ENCODE measurements at regions not wholly inside any gene's neighbourhood (a gene's known extent, or its start where the extent isn't known, plus 50 kb on each side); places are given as distances from the start of the nearest gene placed in this dataset.

DNA sequence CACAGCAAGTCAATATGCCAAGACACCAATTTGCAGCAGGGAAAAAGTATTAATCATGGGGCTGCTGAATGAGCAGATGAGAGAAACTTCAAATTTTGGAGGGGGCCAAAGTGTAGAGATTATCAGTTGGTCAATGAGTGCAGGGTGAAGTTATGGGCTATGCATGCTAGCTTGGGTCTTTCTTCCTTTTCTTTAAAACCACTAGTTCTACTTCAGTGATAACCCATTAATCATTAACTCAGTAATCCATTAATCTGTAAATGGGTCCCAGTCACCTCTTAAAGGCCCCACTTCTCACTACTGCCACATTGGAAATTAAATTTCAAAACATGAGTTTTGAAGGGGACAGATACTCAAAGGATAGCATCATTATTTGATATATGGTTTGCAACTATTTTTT lies 688.6 kb upstream of the ADGRL4 start:
- Histone ChIP-seq H3K9me3 (ENCODE audit: insufficient read depth, low read depth, low read length) (no peaks in the 10 kb centered on the region), H3K9ac (ENCODE audit: low read depth, low read length) (no peak overlapping the region), H3K4me1 (ENCODE audit: insufficient read depth, low read length) (no peaks in the 10 kb centered on the region; the same call in 1 of the 2 replicates), H3K4me3 (ENCODE audit: low read length) (no peak overlapping the region), H3K27ac (ENCODE audit: low read length) (no peak overlapping the region), H3K27me3 (ENCODE audit: insufficient read depth, low read length) (no peaks in the 10 kb centered on the region), H3K36me3 (ENCODE audit: insufficient read depth, low read depth, low read length) (no peaks in the 10 kb centered on the region)

DNA sequence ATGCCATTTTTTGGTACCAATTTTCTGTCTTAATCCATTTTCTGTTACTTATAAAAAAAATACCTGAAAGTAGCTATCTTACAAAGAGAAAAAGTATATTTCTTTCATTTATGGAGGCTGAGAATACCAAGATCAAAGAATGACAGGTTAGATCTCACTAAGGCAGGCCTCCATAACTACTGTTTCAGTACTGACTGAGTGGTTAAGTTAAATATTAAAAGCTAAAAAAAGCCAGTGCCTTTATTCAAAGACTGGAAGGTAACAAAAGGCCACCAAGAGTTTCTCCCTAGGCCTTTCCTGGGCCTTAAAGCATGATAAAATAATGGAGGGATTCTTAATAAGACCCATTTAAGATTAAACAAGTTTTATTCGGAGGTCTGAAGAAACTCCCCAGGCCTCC lies 687.7 kb upstream of the ADGRL4 start:
- Histone ChIP-seq H3K27me3 (ENCODE audit: insufficient read depth, low read length) (no peaks in the 10 kb centered on the region), H3K4me3 (ENCODE audit: low read length) (no peak overlapping the region), H3K4me1 (ENCODE audit: insufficient read depth, low read length) (no peaks in the 10 kb centered on the region; the same call in 1 of the 2 replicates), H3K9ac (ENCODE audit: low read depth, low read length) (no peak overlapping the region), H3K9me3 (ENCODE audit: insufficient read depth, low read depth, low read length) (no peaks in the 10 kb centered on the region), H3K27ac (ENCODE audit: low read length) (no peak overlapping the region), H3K36me3 (ENCODE audit: insufficient read depth, low read depth, low read length) (no peaks in the 10 kb centered on the region)

DNA sequence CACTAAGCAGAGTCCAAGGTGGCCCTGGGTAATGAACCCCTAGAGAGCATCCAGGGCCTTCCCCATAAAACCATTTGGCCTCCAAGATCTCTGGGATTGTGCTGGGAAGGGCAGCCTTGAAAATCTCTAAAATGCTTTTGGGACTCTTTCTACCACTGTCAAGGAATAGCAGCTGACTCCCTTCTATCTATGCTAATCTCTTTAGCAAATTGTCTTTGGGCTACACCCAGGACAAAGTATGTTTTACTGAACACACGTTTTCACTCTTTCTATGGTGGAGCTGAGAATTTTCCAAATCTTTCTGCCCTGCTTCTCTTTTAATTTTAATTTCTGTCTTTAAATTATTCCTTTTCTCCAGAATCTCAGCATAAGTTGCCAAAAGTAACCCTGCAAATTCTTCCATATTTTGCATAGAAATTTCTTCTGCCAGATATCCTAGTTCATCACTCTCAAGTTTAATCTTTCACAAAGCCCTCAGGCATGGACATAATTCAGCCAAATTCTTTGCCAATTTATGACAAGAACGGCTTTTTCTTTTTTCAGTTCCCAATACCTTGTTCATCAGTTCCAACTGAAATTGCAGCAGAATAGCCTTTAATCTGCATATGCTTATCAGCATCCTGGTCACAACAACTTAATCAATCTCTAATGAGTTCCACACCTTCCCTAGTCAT lies 687.0 kb upstream of the ADGRL4 start:
- no peak overlapping the region for H3K4me3 ChIP-seq (ENCODE audit: low read length)
- H3K27ac ChIP-seq (ENCODE audit: low read length) = no peak overlapping the region
- no peaks in the 10 kb centered on the region for H3K36me3 ChIP-seq (ENCODE audit: insufficient read depth, low read depth, low read length)
- H3K9ac ChIP-seq (ENCODE audit: low read depth, low read length) = no peak overlapping the region
- no peaks in the 10 kb centered on the region for H3K9me3 ChIP-seq (ENCODE audit: insufficient read depth, low read depth, low read length)
- H3K27me3 ChIP-seq (ENCODE audit: insufficient read depth, low read length) = no peaks in the 10 kb centered on the region
- H3K4me1 ChIP-seq (ENCODE audit: insufficient read depth, low read length) = no peaks in the 10 kb centered on the region; the same call in 1 of the 2 replicates

DNA sequence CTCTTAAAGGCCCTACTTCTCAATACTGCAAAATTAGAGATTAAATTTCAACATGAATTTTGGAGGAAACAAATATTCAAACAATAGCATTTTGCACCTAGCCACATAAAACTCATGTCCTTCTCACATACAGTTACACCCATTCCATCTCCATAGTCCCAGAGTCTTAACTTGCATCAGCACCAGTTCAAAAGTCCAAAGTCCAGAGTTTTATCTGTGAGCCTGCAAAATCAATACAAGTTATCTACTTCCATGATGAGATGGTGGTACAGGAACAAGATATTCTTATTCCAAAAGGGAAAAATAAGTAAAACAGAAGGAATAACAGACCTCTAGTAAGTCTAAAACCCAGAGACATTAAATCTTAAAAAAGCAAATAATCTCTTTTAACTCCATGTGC lies 686.0 kb upstream of the ADGRL4 start:
- Histone ChIP-seq H3K4me1 (ENCODE audit: insufficient read depth, low read length) (no peaks in the 10 kb centered on the region; the same call in 1 of the 2 replicates), H3K27ac (ENCODE audit: low read length) (no peak overlapping the region), H3K9me3 (ENCODE audit: insufficient read depth, low read depth, low read length) (no peaks in the 10 kb centered on the region), H3K4me3 (ENCODE audit: low read length) (no peak overlapping the region), H3K36me3 (ENCODE audit: insufficient read depth, low read depth, low read length) (no peaks in the 10 kb centered on the region), H3K27me3 (ENCODE audit: insufficient read depth, low read length) (no peaks in the 10 kb centered on the region), H3K9ac (ENCODE audit: low read depth, low read length) (no peak overlapping the region)

DNA sequence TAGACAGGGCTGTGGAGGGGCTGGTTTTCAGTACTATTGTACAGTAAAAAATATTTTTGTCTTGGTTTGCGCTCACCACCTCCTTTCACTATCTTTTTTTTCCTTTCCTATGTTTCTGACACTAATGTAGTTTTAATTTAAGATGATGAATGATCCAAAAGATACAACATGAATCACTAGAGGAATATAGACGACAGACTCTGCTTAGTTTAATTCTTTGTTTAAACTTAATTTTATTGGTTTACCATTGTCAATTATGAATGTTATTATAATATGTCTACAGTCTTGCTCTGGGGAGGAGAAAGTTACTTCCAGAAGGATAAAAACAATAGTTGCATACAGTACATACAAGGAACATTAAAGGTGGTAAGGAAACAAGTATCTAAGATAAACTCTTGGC lies 682.4 kb upstream of the ADGRL4 start:
- H3K4me1 ChIP-seq (ENCODE audit: insufficient read depth, low read length) = no peaks in the 10 kb centered on the region; the same call in 1 of the 2 replicates
- H3K4me3 ChIP-seq (ENCODE audit: low read length) = no peak overlapping the region
- H3K9ac ChIP-seq (ENCODE audit: low read depth, low read length) = no peak overlapping the region
- H3K27me3 ChIP-seq (ENCODE audit: insufficient read depth, low read length) = no peaks in the 10 kb centered on the region
- H3K27ac ChIP-seq (ENCODE audit: low read length) = no peak overlapping the region
- no peaks in the 10 kb centered on the region for H3K9me3 ChIP-seq (ENCODE audit: insufficient read depth, low read depth, low read length)
- no peaks in the 10 kb centered on the region for H3K36me3 ChIP-seq (ENCODE audit: insufficient read depth, low read depth, low read length)

DNA sequence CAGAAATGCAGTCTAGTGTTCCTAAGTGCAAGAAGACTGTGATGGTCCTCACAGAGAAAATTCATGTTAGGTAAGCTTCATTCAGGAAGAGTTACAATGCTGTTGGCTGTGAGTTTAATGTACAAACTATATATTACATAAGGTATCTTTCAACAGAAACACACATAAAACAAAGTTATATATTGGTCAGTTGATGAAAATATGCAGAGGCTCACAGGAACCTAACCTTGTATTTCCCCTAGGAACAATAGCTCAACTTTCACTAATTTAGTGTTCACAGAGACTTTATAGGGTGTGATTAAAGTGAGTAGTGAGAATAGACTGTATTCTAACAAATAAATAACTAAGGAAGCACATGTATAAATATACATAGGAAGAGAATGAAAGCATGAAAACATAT lies 676.9 kb upstream of the ADGRL4 start:
- Histone ChIP-seq H3K4me3 (ENCODE audit: low read length) (no peak overlapping the region), H3K9me3 (ENCODE audit: insufficient read depth, low read depth, low read length) (peaks cover 7% of the 10 kb centered on the region; the same call in 1 of the 2 replicates), H3K36me3 (ENCODE audit: insufficient read depth, low read depth, low read length) (no peaks in the 10 kb centered on the region), H3K9ac (ENCODE audit: low read depth, low read length) (no peak overlapping the region), H3K27me3 (ENCODE audit: insufficient read depth, low read length) (no peaks in the 10 kb centered on the region), H3K27ac (ENCODE audit: low read length) (no peak overlapping the region), H3K4me1 (ENCODE audit: insufficient read depth, low read length) (no peaks in the 10 kb centered on the region)

DNA sequence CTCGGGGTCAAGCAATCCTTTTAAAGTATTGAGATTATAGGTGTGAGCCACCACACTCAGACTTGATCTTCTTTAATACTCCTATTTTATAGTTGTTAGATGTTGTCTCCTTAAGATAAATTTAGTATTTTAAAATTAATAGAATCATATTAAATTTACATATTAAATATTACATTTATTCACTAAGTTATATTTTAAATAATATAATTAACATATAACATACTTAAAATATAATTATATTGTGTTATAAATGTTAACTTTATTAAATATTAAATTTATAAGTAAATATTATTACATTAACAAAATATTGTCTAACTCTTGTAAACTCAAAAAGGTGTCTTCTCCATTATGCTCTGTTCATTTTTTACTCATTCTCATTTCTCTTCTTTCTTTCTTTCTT lies 675.9 kb upstream of the ADGRL4 start:
- H3K36me3 ChIP-seq (ENCODE audit: insufficient read depth, low read depth, low read length) = no peaks in the 10 kb centered on the region
- no peak overlapping the region for H3K27ac ChIP-seq (ENCODE audit: low read length)
- peaks cover 7% of the 10 kb centered on the region; the same call in 1 of the 2 replicates for H3K9me3 ChIP-seq (ENCODE audit: insufficient read depth, low read depth, low read length)
- H3K9ac ChIP-seq (ENCODE audit: low read depth, low read length) = no peak overlapping the region
- no peaks in the 10 kb centered on the region for H3K27me3 ChIP-seq (ENCODE audit: insufficient read depth, low read length)
- no peak overlapping the region for H3K4me3 ChIP-seq (ENCODE audit: low read length)
- no peaks in the 10 kb centered on the region for H3K4me1 ChIP-seq (ENCODE audit: insufficient read depth, low read length)

DNA sequence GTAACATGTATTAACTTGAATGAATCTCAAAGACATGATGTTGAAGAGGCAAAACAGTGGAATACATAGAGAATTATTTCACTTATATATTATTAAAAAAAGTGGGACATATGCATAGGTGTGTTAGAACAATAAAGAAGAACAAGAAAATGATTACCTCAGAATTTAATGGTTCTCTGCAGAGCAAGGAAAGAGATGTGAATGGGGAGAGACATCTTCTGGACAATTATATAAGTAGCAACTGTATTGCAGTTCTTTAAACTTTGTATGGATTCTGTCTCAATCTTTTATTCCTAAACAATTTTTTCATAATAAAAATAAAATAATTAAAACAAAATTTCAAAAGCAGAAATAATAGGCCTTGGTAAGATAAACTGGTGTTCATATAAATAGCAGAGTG lies 674.9 kb upstream of the ADGRL4 start:
- peaks cover 7% of the 10 kb centered on the region; the same call in 1 of the 2 replicates for H3K9me3 ChIP-seq (ENCODE audit: insufficient read depth, low read depth, low read length)
- H3K36me3 ChIP-seq (ENCODE audit: insufficient read depth, low read depth, low read length) = no peaks in the 10 kb centered on the region
- no peak overlapping the region for H3K27ac ChIP-seq (ENCODE audit: low read length)
- H3K4me3 ChIP-seq (ENCODE audit: low read length) = no peak overlapping the region
- H3K4me1 ChIP-seq (ENCODE audit: insufficient read depth, low read length) = no peaks in the 10 kb centered on the region
- no peaks in the 10 kb centered on the region for H3K27me3 ChIP-seq (ENCODE audit: insufficient read depth, low read length)
- H3K9ac ChIP-seq (ENCODE audit: low read depth, low read length) = no peak overlapping the region

DNA sequence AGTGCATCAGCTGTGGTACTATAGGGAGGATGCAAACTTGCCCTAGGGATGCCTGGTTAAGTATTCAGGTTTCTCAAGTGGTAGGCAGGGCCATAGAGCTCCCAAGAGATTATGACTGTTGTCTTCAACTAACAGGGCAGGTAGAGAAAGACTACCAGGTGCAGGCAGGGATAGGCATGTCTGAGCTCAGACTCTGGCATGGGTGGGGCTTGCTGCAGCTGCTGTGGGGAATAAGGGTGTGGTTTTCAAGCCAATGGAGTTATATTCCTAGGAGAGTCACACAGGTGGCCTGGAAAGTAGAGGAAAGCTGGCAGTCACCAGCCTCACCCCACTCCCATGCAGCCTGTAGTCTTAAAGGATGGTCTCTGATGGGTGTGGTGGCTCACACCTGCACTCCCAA lies 673.4 kb upstream of the ADGRL4 start:
- Histone ChIP-seq H3K9me3 (ENCODE audit: insufficient read depth, low read depth, low read length) (peaks cover 7% of the 10 kb centered on the region; the same call in 1 of the 2 replicates), H3K9ac (ENCODE audit: low read depth, low read length) (no peak overlapping the region), H3K36me3 (ENCODE audit: insufficient read depth, low read depth, low read length) (no peaks in the 10 kb centered on the region), H3K27ac (ENCODE audit: low read length) (no peak overlapping the region), H3K27me3 (ENCODE audit: insufficient read depth, low read length) (no peaks in the 10 kb centered on the region), H3K4me3 (ENCODE audit: low read length) (no peak overlapping the region), H3K4me1 (ENCODE audit: insufficient read depth, low read length) (no peaks in the 10 kb centered on the region)

DNA sequence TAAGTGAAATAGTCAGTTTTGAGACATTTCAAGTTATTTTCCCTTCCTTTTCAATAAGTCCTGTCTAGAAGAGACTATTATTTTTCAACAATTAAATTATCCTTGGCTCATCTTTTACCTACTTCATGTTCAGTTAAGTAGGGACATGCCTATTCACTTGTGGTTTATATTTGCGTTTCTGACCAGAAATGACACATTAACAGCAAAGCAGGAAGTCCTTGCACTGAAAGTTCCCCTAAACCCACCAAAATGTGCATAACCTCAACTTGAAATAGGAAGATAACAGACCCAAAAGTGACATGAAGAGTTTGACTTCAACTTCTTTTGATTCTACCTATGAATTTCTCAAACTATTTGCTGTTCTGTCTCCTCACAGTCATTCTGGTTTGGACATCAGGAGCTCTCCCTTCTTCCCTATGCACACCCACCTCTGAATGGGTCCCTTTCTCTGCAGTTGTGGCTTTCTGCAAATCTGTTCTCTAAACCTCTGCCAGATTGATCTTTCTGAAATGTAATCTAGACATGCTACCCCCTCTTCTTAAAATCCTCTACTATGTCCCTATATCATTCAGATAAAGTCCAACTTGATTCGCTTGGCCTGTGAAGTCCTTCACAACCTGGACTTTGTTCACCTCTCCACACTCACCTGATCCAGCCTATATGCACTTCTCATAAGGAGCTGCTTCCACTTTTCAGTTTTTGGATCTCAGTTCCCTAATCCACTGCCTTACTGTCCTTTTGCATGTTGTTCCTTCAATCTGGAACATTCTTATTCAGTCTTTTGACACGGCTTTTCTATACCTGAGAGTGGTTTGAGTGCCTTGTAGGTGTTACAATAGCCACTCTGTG lies 661.5 kb upstream of the ADGRL4 start:
- Histone ChIP-seq H3K36me3 (ENCODE audit: insufficient read depth, low read depth, low read length) (no peaks in the 10 kb centered on the region), H3K27me3 (ENCODE audit: insufficient read depth, low read length) (no peaks in the 10 kb centered on the region), H3K9me3 (ENCODE audit: insufficient read depth, low read depth, low read length) (peaks cover 5% of the 10 kb centered on the region; the same call in 1 of the 2 replicates), H3K9ac (ENCODE audit: low read depth, low read length) (no peak overlapping the region), H3K27ac (ENCODE audit: low read length) (no peak overlapping the region), H3K4me1 (ENCODE audit: insufficient read depth, low read length) (no peaks in the 10 kb centered on the region; the same call in 1 of the 2 replicates), H3K4me3 (ENCODE audit: low read length) (no peak overlapping the region)

DNA sequence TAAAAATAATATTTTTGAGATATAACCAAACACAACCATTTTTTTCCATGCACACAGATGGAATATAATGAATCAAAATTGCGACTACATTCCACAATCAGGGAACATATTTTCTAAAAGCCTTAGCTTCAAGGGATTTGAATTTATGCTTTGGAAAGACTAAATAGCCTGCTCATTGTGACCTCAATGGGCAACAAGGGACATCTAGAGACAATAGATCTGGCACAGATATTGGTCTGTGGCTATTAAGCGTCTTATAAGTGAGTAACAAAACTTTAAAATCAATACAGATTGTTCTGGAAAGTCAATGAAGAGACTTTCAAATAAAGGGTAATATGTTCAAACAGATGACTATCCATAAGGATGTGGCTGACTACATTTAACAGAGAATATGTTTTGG lies 660.6 kb upstream of the ADGRL4 start:
- no peaks in the 10 kb centered on the region; the same call in 1 of the 2 replicates for H3K4me1 ChIP-seq (ENCODE audit: insufficient read depth, low read length)
- no peaks in the 10 kb centered on the region for H3K27me3 ChIP-seq (ENCODE audit: insufficient read depth, low read length)
- no peak overlapping the region for H3K9ac ChIP-seq (ENCODE audit: low read depth, low read length)
- no peaks in the 10 kb centered on the region for H3K36me3 ChIP-seq (ENCODE audit: insufficient read depth, low read depth, low read length)
- H3K9me3 ChIP-seq (ENCODE audit: insufficient read depth, low read depth, low read length) = peaks cover 5% of the 10 kb centered on the region; the same call in 1 of the 2 replicates
- H3K4me3 ChIP-seq (ENCODE audit: low read length) = no peak overlapping the region
- H3K27ac ChIP-seq (ENCODE audit: low read length) = no peak overlapping the region

DNA sequence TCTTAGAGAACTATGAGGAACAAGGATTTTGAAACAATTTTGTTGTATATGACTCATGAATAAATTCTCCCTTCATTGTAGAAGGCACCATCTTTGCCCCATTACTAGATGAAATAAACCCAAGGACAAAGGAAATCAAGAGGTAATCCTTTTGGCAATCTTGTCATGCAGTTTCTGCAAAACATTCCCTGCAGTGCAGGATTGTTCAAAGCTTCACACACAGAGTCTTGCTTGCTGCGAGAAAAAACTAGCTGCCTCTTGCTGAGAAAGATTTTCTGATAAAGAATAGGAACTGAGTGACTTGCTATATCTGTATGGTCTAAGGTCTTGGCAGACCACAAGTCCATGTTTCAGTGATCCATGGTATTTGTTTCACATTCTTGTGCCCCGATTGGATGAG lies 657.4 kb upstream of the ADGRL4 start:
- Histone ChIP-seq H3K4me3 (ENCODE audit: low read length) (no peak overlapping the region), H3K36me3 (ENCODE audit: insufficient read depth, low read depth, low read length) (no peaks in the 10 kb centered on the region), H3K27me3 (ENCODE audit: insufficient read depth, low read length) (no peaks in the 10 kb centered on the region), H3K27ac (ENCODE audit: low read length) (no peak overlapping the region), H3K4me1 (ENCODE audit: insufficient read depth, low read length) (peaks cover 5% of the 10 kb centered on the region; the same call in 1 of the 2 replicates), H3K9me3 (ENCODE audit: insufficient read depth, low read depth, low read length) (peaks cover 5% of the 10 kb centered on the region; the same call in 1 of the 2 replicates), H3K9ac (ENCODE audit: low read depth, low read length) (no peak overlapping the region)

All from iPS-20b (cell line).